Rectal smooth muscle tissue (tissue), 1 donor: ENCODE measurements at regions not wholly inside any gene's neighbourhood (a gene's known extent, or its start where the extent isn't known, plus 50 kb on each side); places are given as distances from the start of the nearest gene placed in this dataset.
"Not testable (repeated sequence)": the region's sequence is repeated elsewhere in the genome, so short reads cannot be mapped to it uniquely, and the experiment has no call there.

Experiments
- H3K27ac ChIP-seq: one replicate; pipeline ENCODE4 v1.7.0; 2013; ENCODE audit warnings: low read depth, low read length, inconsistent platforms
- H3K27me3 ChIP-seq: one replicate; pipeline ENCODE4 v1.7.0; 2013; ENCODE audit warnings: low read length; ENCODE audit not compliant: control insufficient read depth, insufficient read depth
- H3K36me3 ChIP-seq: one replicate; pipeline ENCODE4 v1.7.0; 2013; ENCODE audit warnings: low read length; ENCODE audit not compliant: control insufficient read depth, insufficient read depth
- H3K4me1 ChIP-seq: one replicate; pipeline ENCODE4 v1.7.0; 2013; ENCODE audit warnings: low read length; ENCODE audit not compliant: control insufficient read depth, insufficient read depth
- H3K4me3 ChIP-seq: one replicate; pipeline ENCODE4 v1.7.0; 2013; ENCODE audit warnings: low read length
- H3K9ac ChIP-seq: one replicate; pipeline ENCODE4 v1.7.0; 2013; ENCODE audit warnings: low read length

DNA sequence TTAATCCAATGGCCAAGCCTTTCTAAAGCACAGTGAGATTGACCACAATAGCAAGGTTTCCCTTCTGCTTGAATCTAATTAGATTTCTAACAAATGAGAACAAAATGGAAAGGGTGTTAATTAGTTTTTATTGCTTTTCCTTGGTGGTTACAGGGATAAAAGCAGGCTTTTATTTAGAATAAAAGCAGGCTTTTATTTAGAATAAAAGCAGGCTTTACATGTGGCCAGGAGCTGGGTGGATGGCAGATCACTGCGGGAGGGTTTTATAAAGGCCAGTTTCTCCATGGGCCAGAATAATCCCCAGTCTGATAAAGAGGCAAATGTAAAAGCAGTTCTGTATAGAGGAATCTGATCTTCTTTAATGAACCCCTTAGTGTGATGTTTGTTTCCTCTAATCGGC, 470.2 kb downstream of the TMEM232 start:
- H3K4me3 ChIP-seq, result no peak overlapping the region
- no peaks in the 10 kb centered on the region for H3K36me3 ChIP-seq
- H3K27ac ChIP-seq, result no peak overlapping the region
- no peaks in the 10 kb centered on the region for H3K27me3 ChIP-seq
- H3K4me1 ChIP-seq, result peaks cover 3% of the 10 kb centered on the region
- H3K9ac ChIP-seq, result no peak overlapping the region

GRCh38 chr5:110257971-110258370, 468.5 kb downstream of the TMEM232 start:
- no peak overlapping the region for H3K4me3 ChIP-seq
- H3K36me3 ChIP-seq, result no peaks in the 10 kb centered on the region
- no peak overlapping the region for H3K9ac ChIP-seq
- H3K4me1 ChIP-seq, result peaks cover 3% of the 10 kb centered on the region
- H3K27me3 ChIP-seq, result no peaks in the 10 kb centered on the region
- no peak overlapping the region for H3K27ac ChIP-seq

- H3K27me3 ChIP-seq, result no peaks in the 10 kb centered on the region
- no peaks in the 10 kb centered on the region for H3K36me3 ChIP-seq
- H3K9ac ChIP-seq, result no peak overlapping the region
- H3K27ac ChIP-seq, result no peak overlapping the region
- H3K4me1 ChIP-seq, result peaks cover 3% of the 10 kb centered on the region
- H3K4me3 ChIP-seq, result no peak overlapping the region
Observed at GRCh38 chr5:110258460-110259216, 467.8 kb downstream of the TMEM232 start.

GRCh38 chr5:110262749-110263148, 463.7 kb downstream of the TMEM232 start:
- Histone ChIP-seq H3K27me3 (no peaks in the 10 kb centered on the region), H3K27ac (no peak overlapping the region), H3K4me1 (peaks cover 7% of the 10 kb centered on the region), H3K36me3 (no peaks in the 10 kb centered on the region), H3K9ac (no peak overlapping the region), H3K4me3 (no peak overlapping the region)

DNA sequence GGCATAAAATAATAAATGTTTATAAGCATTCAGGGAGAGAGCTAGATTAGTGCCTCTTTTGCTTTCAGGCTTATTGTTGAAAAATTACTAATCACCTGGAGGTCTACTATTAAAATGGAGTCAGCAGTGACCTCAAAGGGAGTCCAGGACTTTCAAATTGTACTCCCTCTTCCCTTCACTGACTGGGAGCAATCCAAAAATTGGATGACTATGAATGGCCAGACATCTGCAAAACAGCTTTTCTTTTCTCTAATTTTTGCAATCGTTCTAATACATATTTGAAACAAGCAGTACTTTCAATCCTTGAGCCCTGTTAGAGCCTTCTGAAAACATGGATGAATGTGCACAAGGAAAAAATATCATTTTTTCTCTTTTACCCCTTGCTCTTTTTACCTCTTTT, 461.8 kb downstream of the TMEM232 start:
- Histone ChIP-seq H3K27ac (no peak overlapping the region), H3K4me1 (peaks cover 4% of the 10 kb centered on the region), H3K27me3 (no peaks in the 10 kb centered on the region), H3K4me3 (no peak overlapping the region), H3K36me3 (no peaks in the 10 kb centered on the region), H3K9ac (no peak overlapping the region)

DNA sequence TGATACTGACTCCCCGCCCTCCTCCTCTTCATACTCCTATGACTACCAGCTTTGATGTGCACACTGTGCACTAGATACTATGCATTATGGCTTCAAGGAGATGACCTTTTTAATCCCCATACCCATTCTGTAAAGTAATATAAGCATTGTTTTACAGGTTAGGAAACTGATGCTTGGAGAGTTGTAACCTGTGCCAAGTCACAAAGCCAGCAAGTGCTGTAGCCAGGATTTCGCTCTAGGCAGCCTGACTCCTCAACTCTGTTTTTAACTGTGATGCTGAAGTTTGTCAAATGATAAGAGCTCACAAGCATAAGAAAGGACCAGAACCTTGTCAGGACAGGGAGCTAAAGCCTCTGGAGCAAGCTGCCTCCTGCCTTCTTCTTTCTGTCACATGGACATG, 461.3 kb downstream of the TMEM232 start:
- peaks cover 4% of the 10 kb centered on the region for H3K4me1 ChIP-seq
- no peak overlapping the region for H3K27ac ChIP-seq
- H3K9ac ChIP-seq, result no peak overlapping the region
- no peaks in the 10 kb centered on the region for H3K36me3 ChIP-seq
- H3K27me3 ChIP-seq, result no peaks in the 10 kb centered on the region
- no peak overlapping the region for H3K4me3 ChIP-seq

DNA sequence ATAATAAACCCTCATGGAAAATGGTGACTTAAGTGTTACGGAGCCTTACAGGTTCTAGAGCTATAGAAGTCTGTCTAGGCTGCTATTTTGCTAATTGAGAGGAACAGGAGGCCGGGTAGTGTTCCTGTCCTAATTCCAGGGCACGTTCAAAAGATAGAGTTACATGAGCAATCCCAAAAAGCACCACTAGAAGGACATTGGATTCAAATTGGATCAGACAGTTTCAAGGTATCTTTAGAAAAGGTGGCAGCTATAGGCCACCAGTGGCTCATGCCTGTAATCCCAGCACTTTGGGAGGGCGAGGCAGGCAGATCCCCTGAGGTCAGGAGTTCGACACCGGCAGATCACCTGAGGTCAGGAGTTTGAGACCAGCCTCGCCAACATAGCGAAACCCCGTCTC, 458.8 kb downstream of the TMEM232 start:
- Histone ChIP-seq H3K9ac (no peak overlapping the region), H3K27ac (no peak overlapping the region), H3K4me1 (peaks cover 4% of the 10 kb centered on the region), H3K27me3 (no peaks in the 10 kb centered on the region), H3K36me3 (no peaks in the 10 kb centered on the region), H3K4me3 (no peak overlapping the region)

GRCh38 chr5:110268283-110268682, 458.2 kb downstream of the TMEM232 start:
- Histone ChIP-seq H3K36me3 (no peaks in the 10 kb centered on the region), H3K4me3 (no peak overlapping the region), H3K4me1 (peaks cover 4% of the 10 kb centered on the region), H3K9ac (no peak overlapping the region), H3K27ac (no peak overlapping the region), H3K27me3 (no peaks in the 10 kb centered on the region)

- no peaks in the 10 kb centered on the region for H3K36me3 ChIP-seq
Observed at GRCh38 chr5:110268985-110269384, 457.5 kb downstream of the TMEM232 start.

GRCh38 chr5:110269478-110270142, 456.9 kb downstream of the TMEM232 start:
- H3K4me1 ChIP-seq, result peaks cover 4% of the 10 kb centered on the region
- H3K36me3 ChIP-seq, result no peaks in the 10 kb centered on the region
- H3K27ac ChIP-seq, result no peak overlapping the region
- H3K9ac ChIP-seq, result no peak overlapping the region
- no peaks in the 10 kb centered on the region for H3K27me3 ChIP-seq
- no peak overlapping the region for H3K4me3 ChIP-seq

More at GRCh38 chr5:110268985-110269384, 457.5 kb downstream of the TMEM232 start:
- Histone ChIP-seq H3K27ac (no peak overlapping the region), H3K9ac (no peak overlapping the region), H3K27me3 (no peaks in the 10 kb centered on the region), H3K4me1 (peaks cover 4% of the 10 kb centered on the region), H3K4me3 (no peak overlapping the region)

GRCh38 chr5:110275878-110276277, 450.6 kb downstream of the TMEM232 start:
- Histone ChIP-seq H3K27me3 (no peaks in the 10 kb centered on the region), H3K27ac (no peak overlapping the region), H3K9ac (no peak overlapping the region), H3K4me1 (no peaks in the 10 kb centered on the region), H3K4me3 (no peak overlapping the region), H3K36me3 (no peaks in the 10 kb centered on the region)

DNA sequence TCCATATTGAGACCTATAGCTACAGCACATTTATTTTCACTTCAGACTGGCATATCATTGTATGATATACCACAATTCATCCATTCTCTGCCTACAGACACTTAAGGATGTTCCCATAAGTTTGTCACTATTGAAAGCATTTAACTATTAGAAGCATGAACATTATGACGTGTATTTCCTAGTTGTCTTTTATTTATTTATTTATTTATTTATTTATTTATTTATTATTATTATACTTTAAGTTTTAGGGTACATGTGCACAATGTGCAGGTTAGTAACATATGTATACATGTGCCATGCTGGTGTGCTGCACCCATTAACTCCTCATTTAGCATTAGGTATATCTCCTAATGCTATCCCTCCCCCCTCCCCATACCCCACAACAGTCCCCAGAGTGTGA, 448.0 kb downstream of the TMEM232 start:
- H3K27ac ChIP-seq, H3K4me1 ChIP-seq, H3K9ac ChIP-seq, H3K27me3 ChIP-seq, H3K4me3 ChIP-seq, H3K36me3 ChIP-seq: not testable (repeated sequence)

DNA sequence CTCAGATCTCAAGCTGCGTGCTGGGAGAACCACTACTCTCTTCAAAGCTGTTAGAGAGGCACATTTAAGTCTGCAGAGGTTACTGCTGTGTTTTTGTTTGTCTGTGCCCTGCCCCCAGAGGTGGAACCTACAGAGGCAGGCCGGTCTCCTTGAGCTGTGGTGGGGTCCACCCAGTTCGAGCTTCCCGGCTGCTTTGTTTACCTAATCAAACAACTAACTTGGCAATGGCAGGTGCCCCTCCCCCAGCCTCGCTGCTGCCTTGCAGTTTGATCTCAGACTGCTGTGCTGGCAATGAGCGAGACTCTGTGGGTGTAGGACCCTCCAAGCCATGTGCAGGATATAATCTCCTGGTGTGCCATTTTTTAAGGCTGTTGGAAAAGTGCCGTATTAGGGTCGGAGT, 442.4 kb downstream of the TMEM232 start:
- not testable (repeated sequence) for H3K4me3 ChIP-seq, H3K27ac ChIP-seq, H3K9ac ChIP-seq, H3K27me3 ChIP-seq, H3K36me3 ChIP-seq, H3K4me1 ChIP-seq
